Erythroblast (primary cell): ENCODE measurements at regions not wholly inside any gene's neighbourhood (a gene's known extent, or its start where the extent isn't known, plus 50 kb on each side); places are given as distances from the start of the nearest gene placed in this dataset.

Source experiments
- GATA1 ChIP-seq: IDR thresholded peaks from 2 replicates; pipeline ENCODE4 v1.6.1; 2011; ENCODE audit warnings: low read depth, mild to moderate bottlenecking, control low read depth, low read length, moderate library complexity
- POLR2A ChIP-seq: IDR thresholded peaks from 2 replicates; pipeline ENCODE4 v1.6.1; 2011; ENCODE audit warnings: mild to moderate bottlenecking, low read length

- TF ChIP-seq POLR2A = no peak
- no peak for TF ChIP-seq GATA1
These were observed 132.3 kb upstream of the CHST15 start for GRCh38 chr10:124225467-124226270.
